ENCODE measurements at regions not wholly inside any gene's neighbourhood (a gene's known extent, or its start where the extent isn't known, plus 50 kb on each side); places are given as distances from the start of the nearest gene placed in this dataset.

- no peaks in the 10 kb centered on the region for H3K4me1 Mint-ChIP-seq
- no CpG with 5 or more reads among the region's 3 CpGs for WGBS (ENCODE audit: extremely low coverage, insufficient read length, low lambda C conversion rate)
Measured at GRCh38 chr1:56123826-56124225, 455.5 kb downstream of the PLPP3 start.

More at GRCh38 chr1:56123826-56124225, 455.5 kb downstream of the PLPP3 start:
- H2BK15ac ChIP-seq (ENCODE audit: low read depth, low read length) = no peak overlapping the region
- H2BK12ac ChIP-seq (ENCODE audit: insufficient read length, low read depth, low read length) = no peak overlapping the region
- H2BK5ac ChIP-seq (ENCODE audit: insufficient read length, low read length) = no peak overlapping the region
- H4K5ac ChIP-seq (ENCODE audit: insufficient read length, low read depth, low read length) = no peak overlapping the region
- H3K4me1 ChIP-seq (ENCODE audit: insufficient read depth, low read length) = no peaks in the 10 kb centered on the region
- H4K20me1 ChIP-seq (ENCODE audit: control insufficient read depth, insufficient read depth, insufficient read length) = no peaks in the 10 kb centered on the region
- no peak overlapping the region for H2BK120ac ChIP-seq (ENCODE audit: low read depth, low read length, poor library complexity, severe bottlenecking)
- DNase-seq = no peak
- H3K14ac ChIP-seq (ENCODE audit: insufficient read depth, low read length) = no peak overlapping the region
- Mint-ChIP-seq H3K9me3 (peaks cover 11% of the 10 kb centered on the region in 2 experiments), H3K4me3 (no peak overlapping the region), H3K27ac (no peak overlapping the region), H3K27me3 (ENCODE audit: low read depth) (no peaks in the 10 kb centered on the region), H3K36me3 (ENCODE audit: insufficient read depth in 1 of 3, low read depth in 3 of 3) (peaks cover 0 to 9% (median 0%) of the 10 kb centered on the region in 3 experiments; a peak in 3 of 7 replicates)
- no peak overlapping the region for H3K4ac ChIP-seq (ENCODE audit: low read depth, low read length)
- no peak overlapping the region for H3K56ac ChIP-seq (ENCODE audit: insufficient read length, low read depth, low read length)
- no peaks in the 10 kb centered on the region for H3K79me1 ChIP-seq (ENCODE audit: insufficient read depth, low read depth, low read length, poor library complexity, severe bottlenecking)
- no peaks in the 10 kb centered on the region for H3K27me3 ChIP-seq (ENCODE audit: insufficient read depth, low read length)
- no peaks in the 10 kb centered on the region for H3K79me2 ChIP-seq (ENCODE audit: insufficient read depth, low read length)
- TF ChIP-seq CTCF (conservative IDR thresholded peaks at IDR 0.05) = no peak
- no peak overlapping the region for H2BK20ac ChIP-seq (ENCODE audit: low read depth, low read length, poor library complexity, severe bottlenecking)
- H4K91ac ChIP-seq (ENCODE audit: insufficient read length, low read depth, low read length) = no peak overlapping the region
- no peak overlapping the region for H2AK5ac ChIP-seq (ENCODE audit: insufficient read length, low read length)
- H3K9ac ChIP-seq (ENCODE audit: extremely low read depth, insufficient read length, low read length) = no peak overlapping the region
- no peak overlapping the region for H3K27ac ChIP-seq (ENCODE audit: insufficient read length, low read depth, low read length)
- no peak overlapping the region for H2AFZ ChIP-seq (ENCODE audit: low read length)
- no peaks in the 10 kb centered on the region for H3K23me2 ChIP-seq (ENCODE audit: insufficient read length, low read depth, low read length, poor library complexity, severe bottlenecking)
- H4K8ac ChIP-seq (replicated peaks; ENCODE audit: insufficient read length, low read depth, low read length) = no peak overlapping the region
- no peak overlapping the region for H3K4me2 ChIP-seq (ENCODE audit: insufficient read depth, insufficient read length, low read length)
- H3K23ac ChIP-seq (ENCODE audit: insufficient read length, low read depth, low read length) = no peak overlapping the region
- H3K18ac ChIP-seq (ENCODE audit: insufficient read length, low read depth, low read length) = no peak overlapping the region
- no peaks in the 10 kb centered on the region for H3K9me3 ChIP-seq (ENCODE audit: control insufficient read depth, low read depth, low read length)
- H3T11ph ChIP-seq (ENCODE audit: low read length) = no peak overlapping the region

All from H9 (cell line).